ENCODE measurements at regions not wholly inside any gene's neighbourhood (a gene's known extent, or its start where the extent isn't known, plus 50 kb on each side); places are given as distances from the start of the nearest gene placed in this dataset.

GRCh38 chr13:32925506-32925905 lies 90.7 kb upstream of the KL start:
- intact Hi-C loops (cut with micrococcal nuclease), result no loop called here
- Histone ChIP-seq H3K27me3 (ENCODE audit: insufficient read depth, low read length) (no peaks in the 10 kb centered on the region), H3K36me3 (ENCODE audit: control insufficient read depth in 1 of 2, insufficient read depth in 2 of 2, low read length in 2 of 2) (no peaks in the 10 kb centered on the region), H3K4me3 (replicated peaks in 1 of 2; ENCODE audit: low read depth in 1 of 2, low read length in 2 of 2) (no peak overlapping the region), H3K27ac (ENCODE audit: low read depth, low read length) (no peak overlapping the region), H3K4me2 (ENCODE audit: low read length) (no peak overlapping the region), H3K79me2 (ENCODE audit: insufficient read depth, low read length) (no peaks in the 10 kb centered on the region), H3K9me2 (ENCODE audit: insufficient read depth) (no peaks in the 10 kb centered on the region), H2AFZ (ENCODE audit: low read depth, low read length, poor library complexity, severe bottlenecking) (no peak overlapping the region), H4K20me1 (ENCODE audit: insufficient read depth) (no peaks in the 10 kb centered on the region), H3K4me1 (ENCODE audit: control insufficient read depth in 1 of 2, insufficient read depth in 2 of 2, low read length in 2 of 2) (no peaks in the 10 kb centered on the region), H3K9ac (ENCODE audit: low read length) (no peak overlapping the region), H3K9me3 (ENCODE audit: control insufficient read depth in 1 of 2, insufficient read depth in 1 of 2, low read depth in 1 of 2, low read length in 2 of 2) (no peaks in the 10 kb centered on the region)
- no peak for ATAC-seq
- TF ChIP-seq JUND (IDR thresholded peaks at IDR 0.05) (no peak), SIN3A (IDR thresholded peaks at IDR 0.05; ENCODE audit: low read depth) (no peak), POLR2A (IDR thresholded peaks at IDR 0.05; ENCODE audit: borderline replicate concordance, extremely low read depth, insufficient read depth, insufficient read length) (no peak)
- ChIA-PET POLR2A (no interaction called here), RAD21 (ENCODE audit: low non-redundant PET in 1 of 2, low total read pairs in 2 of 2, uncharacterized antibody in 2 of 2, unreplicated experiment in 2 of 2) (no interaction called here), CTCF (no interaction called here)
- DNase-seq (ENCODE audit: low read depth, low spot score), result no peak
- no TSS peak for BruUV-seq (replicated peaks)

- POLR2A ChIA-PET, result no interaction called here
- TF ChIP-seq ZNF274 (IDR thresholded peaks at IDR 0.05; ENCODE audit: low read depth, low read length) (no peak), POLR2A (IDR thresholded peaks at IDR 0.05; ENCODE audit: borderline replicate concordance, extremely low read depth, insufficient read depth, insufficient read length) (no peak), EGR1 (IDR thresholded peaks at IDR 0.05; ENCODE audit: low read depth) (no peak), JUND (IDR thresholded peaks at IDR 0.05) (no peak), SIN3A (IDR thresholded peaks at IDR 0.05; ENCODE audit: low read depth) (no peak), FOSL1 (IDR thresholded peaks at IDR 0.05; ENCODE audit: low read depth) (no peak), CBX3 (IDR thresholded peaks at IDR 0.05; ENCODE audit: low read depth) (no peak), ZBTB33 (IDR thresholded peaks at IDR 0.05; ENCODE audit: extremely low read depth, insufficient replicate concordance, low read length) (no peak), SRF (IDR thresholded peaks at IDR 0.05; ENCODE audit: low read depth) (no peak), ELF1 (IDR thresholded peaks at IDR 0.05; ENCODE audit: borderline replicate concordance, low read depth) (no peak), CTCF (IDR thresholded peaks at IDR 0.05 in 2 of 3, conservative IDR thresholded peaks at IDR 0.05 in 1 of 3; ENCODE audit: borderline replicate concordance in 1 of 3, insufficient read depth in 1 of 3, low read depth in 2 of 3, low read length in 2 of 3) (no peak), YY1 (IDR thresholded peaks at IDR 0.05; ENCODE audit: extremely low read depth, insufficient replicate concordance, low read depth, low read length) (no peak), ATF3 (IDR thresholded peaks at IDR 0.05) (no peak), REST (IDR thresholded peaks at IDR 0.05; ENCODE audit: low read depth) (no peak)
Measured at GRCh38 chr13:32932376-32932775, 83.8 kb upstream of the KL start.

More at GRCh38 chr13:32932376-32932775, 83.8 kb upstream of the KL start:
- Histone ChIP-seq H4K20me1 (ENCODE audit: insufficient read depth) (no peaks in the 10 kb centered on the region), H3K27me3 (ENCODE audit: insufficient read depth, low read length) (no peaks in the 10 kb centered on the region), H3K4me3 (replicated peaks in 1 of 2; ENCODE audit: low read depth in 1 of 2, low read length in 2 of 2) (no peak overlapping the region), H3K79me2 (ENCODE audit: insufficient read depth, low read length) (no peaks in the 10 kb centered on the region), H3K4me2 (ENCODE audit: low read length) (no peak overlapping the region), H3K9me3 (ENCODE audit: control insufficient read depth in 1 of 2, insufficient read depth in 1 of 2, low read depth in 1 of 2, low read length in 2 of 2) (no peaks in the 10 kb centered on the region), H2AFZ (ENCODE audit: low read depth, low read length, poor library complexity, severe bottlenecking) (no peak overlapping the region), H3K4me1 (ENCODE audit: control insufficient read depth in 1 of 2, insufficient read depth in 2 of 2, low read length in 2 of 2) (no peaks in the 10 kb centered on the region), H3K27ac (ENCODE audit: low read depth, low read length) (no peak overlapping the region), H3K9me2 (ENCODE audit: insufficient read depth) (no peaks in the 10 kb centered on the region), H3K36me3 (ENCODE audit: control insufficient read depth in 1 of 2, insufficient read depth in 2 of 2, low read length in 2 of 2) (no peaks in the 10 kb centered on the region), H3K9ac (ENCODE audit: low read length) (no peak overlapping the region)
- ATAC-seq, result no peak
- BruUV-seq (replicated peaks), result no TSS peak
- intact Hi-C loops (cut with micrococcal nuclease), result no loop called here
- ChIA-PET CTCF (no interaction called here), RAD21 (ENCODE audit: low non-redundant PET in 1 of 2, low total read pairs in 2 of 2, uncharacterized antibody in 2 of 2, unreplicated experiment in 2 of 2) (no interaction called here)
- DNase-seq (ENCODE audit: low read depth, low spot score), result no peak

Measured in HCT116 (cell line).